T-helper 9 cell (primary cell): ENCODE measurements at regions not wholly inside any gene's neighbourhood (a gene's known extent, or its start where the extent isn't known, plus 50 kb on each side); places are given as distances from the start of the nearest gene placed in this dataset.

Experiments used
- DNase-seq: peaks from one replicate; pipeline ENCODE4 v3.0.0-alpha.2; 2020

DNA sequence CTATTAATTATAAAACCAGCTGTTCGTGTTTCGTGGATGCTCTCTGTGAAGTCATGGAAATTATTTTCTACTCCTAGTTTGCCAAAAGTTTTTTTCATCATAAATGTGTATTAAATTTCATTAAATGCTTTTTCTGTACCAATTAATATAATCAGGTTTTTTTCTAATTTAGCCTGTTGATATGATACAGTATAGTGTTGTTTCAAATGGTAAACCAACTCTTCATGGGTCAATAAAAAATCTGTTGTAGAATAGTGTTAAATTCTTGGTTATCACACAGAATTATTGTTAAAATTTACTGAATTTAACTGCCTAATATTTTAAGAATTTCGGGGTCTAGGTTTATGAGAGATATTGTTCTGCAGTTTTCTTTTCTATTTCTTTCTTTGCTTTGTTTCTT, 505.9 kb upstream of the MANEA start:
- DNase-seq, result no peak

DNA sequence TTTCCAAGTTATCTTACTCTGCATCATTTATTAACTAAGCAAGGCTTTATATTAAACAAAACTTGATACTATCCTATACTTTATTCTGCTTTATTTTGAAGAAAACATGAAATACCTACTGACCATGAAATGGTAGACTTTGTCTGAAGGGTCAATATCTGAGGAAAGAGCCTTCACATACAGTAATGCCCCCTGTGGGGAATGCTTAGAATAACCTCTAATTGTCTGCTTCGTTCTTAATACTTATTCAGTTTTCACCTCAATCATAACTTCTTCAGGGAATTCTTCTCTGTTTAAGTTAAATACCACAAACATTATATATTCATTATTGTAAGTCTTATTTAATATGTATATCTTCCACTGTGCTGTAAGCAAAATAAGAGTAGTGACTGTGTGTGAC, 498.9 kb upstream of the MANEA start:
- DNase-seq, result no peak

DNA sequence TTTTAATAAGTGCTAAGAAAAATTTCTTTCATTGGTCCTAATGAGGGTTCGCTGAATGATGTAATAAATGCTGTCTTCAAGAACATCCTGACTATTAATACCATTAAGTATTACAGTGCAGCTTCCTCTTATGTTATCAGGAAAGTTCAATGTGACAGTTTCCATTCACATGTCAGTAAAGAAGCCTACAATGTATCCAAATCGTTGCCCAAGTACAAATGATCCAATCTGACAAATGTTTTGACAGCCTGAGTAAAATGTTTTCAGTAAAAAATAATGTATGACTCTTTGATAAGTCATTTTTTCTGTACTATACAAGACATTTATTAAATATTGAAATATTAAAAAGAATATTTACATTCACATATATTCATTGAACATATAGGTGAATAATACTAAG, 496.1 kb upstream of the MANEA start:
- no peak for DNase-seq

DNA sequence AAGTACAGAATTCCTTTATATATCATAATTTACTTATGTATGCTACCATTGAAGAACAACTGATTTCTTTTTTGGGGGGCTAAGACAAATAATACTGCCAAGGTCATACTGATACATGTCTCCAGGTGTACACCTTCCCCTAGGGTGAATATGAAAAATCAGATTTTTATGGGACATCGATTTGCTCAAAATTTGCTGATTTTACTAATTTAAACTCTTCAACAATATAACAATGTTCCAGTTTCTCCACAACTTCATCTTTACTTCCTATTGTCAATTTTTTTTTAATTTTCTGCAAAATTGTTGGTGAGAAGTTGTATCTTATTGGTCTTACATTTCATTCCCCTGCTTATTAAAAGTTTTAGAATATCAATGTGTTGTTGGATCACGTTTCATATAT, 495.4 kb upstream of the MANEA start:
- no peak for DNase-seq

DNA sequence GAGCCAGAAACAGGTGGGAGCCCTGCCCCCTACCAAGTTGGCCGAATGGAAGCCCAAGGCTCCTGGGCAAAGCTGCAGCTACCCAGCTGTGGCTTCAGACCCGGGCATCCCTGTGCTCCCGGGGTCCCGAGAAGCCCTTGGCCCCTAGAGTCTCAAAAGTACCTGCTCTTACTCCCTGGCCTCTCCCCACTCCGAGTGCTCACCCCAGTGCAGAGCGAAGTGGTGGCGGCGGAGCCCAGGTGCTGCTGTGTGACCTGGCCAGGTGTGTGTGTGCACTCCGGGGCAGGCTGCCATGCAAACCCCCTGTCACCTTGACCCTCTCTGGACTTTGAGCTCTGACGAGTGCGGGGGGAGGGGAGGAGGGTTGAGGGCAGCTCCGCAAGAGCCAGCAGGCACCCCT, 493.8 kb upstream of the MANEA start:
- no peak for DNase-seq

DNA sequence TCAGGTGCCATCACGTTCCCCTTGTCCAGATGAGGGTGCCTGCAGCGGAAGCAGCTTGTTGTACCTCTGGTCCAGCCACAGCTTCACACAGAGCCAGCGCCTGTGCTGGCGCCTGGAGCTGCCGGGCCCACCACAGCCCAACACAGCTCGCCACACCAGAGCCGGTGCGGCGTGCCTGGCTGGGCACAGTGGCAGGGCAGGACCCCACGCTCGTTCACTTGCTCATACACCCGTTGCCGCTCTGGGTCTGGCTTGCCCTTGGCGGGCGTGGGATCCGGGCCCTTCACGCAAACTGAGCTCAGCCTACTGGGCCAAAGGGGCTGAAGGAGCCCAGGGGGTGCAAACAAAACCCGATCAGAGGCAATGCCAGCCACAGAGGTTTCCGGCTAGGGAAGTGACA, 492.5 kb upstream of the MANEA start:
- no peak for DNase-seq

DNA sequence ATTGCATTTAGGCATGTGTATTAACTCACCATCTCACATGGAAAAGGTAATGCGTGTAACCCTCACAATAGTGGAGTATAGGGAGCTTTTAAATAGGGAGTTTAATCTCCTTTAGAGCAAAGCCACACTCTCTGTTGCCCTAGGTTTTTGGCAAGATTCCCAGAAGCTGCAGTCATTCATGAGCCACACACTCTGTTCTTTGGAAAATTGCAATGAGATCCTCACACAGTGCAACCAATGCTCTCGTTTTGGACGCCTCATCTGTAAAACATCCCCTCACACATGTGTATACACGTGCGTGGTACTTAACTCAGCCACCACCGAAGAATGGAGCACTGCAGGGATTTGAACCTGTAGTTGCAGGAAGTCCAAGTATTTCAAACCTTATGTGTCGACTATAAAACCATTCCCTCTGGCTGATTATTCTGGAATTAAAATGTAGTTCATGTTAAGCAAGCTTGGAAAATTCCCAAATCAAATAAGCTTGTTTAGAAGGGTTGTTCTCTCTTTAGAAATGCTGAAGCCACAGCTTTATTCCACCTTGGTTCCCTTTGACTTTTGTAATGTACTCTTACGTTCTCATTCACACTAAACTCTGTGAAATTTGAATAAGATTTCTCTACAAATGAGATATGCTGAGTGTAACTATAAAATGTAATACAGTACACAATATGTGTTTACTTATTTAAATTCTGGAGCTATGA, 489.8 kb upstream of the MANEA start:
- DNase-seq, result no peak

DNA sequence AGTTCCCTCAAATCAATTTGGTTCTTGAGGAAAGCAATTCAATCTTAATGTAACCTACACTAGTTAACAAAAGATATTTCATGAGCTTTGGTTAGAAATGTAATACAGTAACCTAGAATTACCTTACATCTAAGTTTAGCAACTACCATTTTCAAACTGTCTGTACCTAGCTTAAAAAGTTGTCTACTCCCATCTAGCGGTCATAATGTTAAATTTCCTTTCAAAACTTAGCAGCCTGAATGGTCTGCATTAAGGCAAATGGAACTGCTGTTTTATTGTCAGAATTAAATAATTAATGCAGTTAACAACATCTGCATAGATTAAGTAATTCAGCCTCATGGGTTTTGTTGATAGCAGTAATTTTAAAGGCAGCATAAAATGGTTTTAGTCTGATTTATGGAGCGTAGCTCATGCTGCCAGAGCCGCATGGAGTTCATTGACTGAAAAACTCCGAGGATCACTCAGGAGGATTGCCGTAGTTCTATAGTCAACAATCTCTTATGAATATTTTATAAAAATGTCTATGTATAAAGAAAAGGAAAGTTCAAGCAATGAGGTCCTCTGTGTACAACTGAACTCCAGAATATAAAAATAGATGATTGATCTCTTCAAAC, 485.4 kb upstream of the MANEA start:
- no peak for DNase-seq

DNA sequence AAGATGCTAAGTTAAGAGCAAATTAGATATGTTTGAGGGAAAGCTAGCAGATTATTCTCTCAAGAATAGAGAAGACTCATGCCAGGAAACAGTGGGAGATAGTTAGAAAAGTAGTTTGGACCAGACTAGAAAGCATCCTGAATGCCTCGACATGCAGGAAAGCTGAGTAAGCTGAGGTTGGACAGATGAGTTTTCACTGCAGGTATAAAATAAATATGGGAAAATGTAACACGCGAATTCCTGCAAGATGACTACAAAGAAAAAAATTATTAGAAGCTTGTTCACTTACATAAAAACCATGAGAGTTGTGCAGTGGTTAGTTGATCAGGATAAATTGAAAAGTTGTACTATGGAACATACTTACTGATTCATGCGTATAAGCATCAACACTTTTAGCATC, 484.2 kb upstream of the MANEA start:
- DNase-seq, result no peak

DNA sequence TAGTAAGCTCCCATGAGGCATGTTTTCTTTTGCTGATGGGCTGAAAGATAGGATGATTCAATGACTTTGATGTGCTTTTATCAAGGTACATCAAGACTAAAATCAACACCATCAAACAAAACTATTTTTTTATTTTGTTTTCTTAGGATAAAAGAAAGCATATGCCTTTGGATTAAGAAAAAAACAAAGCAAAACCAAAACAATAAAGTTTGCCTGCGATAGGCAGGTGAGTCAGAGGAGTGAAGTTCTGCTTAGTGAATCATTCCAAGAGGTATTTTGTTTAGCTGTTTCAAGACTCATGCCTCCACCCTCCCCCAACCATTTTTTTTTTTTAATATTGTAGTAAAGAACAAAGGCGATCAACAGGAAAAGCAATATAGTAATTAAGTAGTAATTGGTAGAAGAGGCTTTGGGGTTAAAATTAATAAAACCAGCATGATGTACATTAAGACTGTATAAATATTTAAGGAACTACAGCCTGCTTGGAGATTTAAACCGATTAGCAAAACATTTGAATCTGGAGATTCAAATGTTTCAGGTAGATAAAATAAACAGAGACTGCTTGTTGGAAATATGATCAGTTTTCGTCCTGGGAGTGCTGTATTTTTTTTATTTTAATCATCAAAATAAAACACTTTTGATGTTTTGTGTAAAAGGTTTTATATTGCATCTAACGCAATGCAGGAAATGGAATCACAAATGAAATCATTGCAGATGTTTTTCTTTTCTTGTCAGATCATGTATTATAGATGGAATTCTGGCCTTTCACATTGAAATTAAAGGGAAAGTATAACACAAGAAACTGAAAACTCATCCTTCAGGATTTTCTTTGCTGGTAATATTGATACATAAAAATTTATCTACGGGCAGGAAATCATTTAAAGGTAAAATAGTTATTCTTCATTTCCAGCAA, 482.3 kb upstream of the MANEA start:
- no peak for DNase-seq

DNA sequence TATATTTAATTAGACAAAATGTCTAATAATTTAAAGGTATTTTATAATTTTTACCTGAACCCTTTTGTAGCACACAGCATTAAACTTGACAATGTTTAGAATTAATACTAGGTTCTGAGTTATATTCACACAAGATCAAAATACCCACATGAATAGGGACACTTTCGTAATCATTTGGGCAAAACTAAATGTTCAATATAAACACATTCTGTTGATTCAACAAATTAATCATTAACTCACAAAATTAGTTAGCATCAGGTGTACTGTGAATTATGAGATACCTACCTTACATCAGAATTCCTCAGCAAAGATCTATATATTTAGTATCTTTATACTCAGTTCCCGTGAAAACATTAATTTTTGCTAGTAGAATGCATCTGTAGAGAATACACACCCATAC, 481.5 kb upstream of the MANEA start:
- DNase-seq, result no peak

DNA sequence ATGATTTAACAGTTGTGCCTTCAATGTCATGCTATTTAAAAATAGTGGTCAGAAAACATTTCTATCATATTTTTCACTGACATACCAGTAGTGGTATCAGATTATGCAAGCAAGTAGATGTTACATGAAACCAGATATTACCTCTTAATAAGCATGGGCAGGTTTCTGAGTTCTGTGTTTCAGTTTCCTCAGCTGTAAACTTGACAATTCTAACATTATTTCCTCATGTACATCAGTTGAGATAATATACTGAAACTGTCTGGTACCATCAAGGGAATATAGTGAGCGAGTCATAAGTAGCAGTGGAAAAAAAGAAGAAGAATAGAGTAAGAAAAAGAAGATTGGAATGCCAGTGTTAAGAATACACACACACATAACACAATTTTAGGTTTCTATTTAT, 477.9 kb upstream of the MANEA start:
- no peak for DNase-seq

DNA sequence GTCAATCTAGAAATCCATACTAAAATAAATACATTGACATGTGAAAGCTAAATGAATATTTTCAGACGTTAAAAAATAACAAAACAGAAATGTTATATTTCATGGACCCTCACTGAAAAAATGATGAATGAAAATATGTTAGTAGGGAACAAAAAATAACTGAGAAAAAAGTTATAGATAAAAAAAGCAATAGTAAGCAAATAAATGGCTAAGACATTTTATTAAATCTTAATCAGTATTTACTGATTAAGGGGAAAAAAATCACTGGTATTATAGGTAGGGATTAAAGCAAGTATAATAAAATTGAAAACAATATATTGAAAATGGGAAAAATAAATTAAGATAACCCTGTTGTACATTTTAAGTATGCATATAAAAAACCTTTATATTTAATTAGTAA, 468.1 kb upstream of the MANEA start:
- DNase-seq, result no peak

DNA sequence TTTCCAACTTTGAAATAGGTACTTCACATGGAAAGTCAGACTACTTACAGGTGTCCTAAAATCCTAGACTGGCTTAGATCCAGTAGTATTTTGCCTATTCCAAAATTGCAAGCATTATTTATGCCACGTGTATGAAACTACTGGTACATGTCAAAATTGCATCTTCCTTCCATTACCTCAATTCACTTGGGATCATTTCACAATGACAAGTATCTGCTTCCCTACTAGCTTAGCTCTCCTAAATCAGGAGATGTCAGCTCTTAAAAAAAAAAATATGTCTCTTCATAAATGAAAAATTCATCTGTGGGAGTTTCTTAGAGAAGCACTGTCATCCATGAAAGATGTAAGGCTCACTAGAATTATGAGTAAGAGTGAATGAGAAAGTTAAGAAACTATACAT, 466.6 kb upstream of the MANEA start:
- no peak for DNase-seq

DNA sequence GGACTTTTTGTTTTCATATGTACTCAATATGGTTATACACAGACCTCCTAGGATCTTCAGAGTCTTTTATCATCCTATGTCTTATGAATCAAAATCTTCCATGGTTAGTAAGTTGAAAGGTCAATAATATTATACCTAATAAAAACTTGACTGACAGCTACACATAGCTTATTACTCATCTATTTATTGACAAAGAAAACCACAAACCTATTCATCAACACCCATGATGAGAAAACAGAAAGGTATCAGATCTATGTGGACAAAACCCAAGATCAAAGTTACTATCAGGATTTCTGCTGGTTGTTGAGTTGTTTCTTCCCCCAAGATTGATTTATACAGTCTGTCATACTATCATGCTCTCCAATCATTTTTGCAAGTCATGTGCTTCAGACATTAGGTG, 460.1 kb upstream of the MANEA start:
- DNase-seq, result no peak

DNA sequence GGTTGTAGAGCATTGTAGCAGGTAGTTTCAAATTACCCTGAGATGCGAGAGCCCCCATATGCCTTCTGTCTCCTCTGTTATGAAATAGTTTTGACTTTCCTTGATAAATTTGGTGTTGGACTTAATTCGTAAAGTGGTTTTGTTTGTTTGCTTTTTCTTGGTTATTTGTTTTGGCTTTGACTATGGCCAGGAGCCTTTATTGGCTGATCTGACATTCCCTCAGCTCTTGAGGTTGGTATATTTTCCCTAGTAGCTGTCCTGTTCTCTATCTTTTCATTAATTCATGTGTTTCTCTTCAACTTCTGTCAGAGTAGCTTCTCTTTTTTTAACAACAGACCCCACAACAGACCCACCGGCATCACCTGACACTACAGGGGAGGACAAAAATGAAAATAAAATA, 457.4 kb upstream of the MANEA start:
- no peak for DNase-seq

DNA sequence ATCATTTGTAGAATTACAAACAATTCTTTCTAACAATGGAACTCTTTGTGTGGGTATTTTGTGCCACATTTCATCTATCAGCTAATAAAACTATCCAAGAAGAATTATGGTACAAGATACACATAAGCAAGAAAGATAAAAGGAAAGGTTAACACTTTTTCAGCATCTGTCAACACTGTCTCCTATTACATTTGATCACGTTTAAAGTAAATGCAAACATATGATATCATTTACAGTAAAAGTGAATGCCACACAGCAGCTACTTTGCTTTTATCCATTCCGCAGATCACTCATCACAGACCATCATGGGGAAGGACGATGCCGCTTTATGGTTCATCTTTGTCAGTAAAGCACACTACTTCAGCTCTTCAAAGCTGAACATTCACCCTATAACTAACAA, 456.4 kb upstream of the MANEA start:
- no peak for DNase-seq

DNA sequence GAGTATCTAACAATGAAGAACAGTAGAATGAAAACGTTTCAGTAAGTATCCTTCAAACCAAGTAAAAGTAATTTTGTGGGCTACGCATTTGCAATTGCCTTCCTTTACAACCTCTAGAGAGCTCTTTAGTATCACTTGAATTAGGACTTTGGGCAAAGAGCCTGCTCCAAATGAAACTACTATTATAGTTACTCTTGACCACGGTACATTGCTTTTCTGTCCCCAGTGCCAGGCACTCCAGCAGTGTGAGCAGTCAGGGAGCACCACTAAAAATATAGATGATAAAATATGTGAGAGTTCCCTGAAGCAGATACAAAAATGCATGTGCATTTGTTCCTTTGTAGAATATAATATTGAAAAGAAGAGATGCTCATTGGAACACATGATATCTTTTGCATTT, 450.1 kb upstream of the MANEA start:
- DNase-seq, result no peak

DNA sequence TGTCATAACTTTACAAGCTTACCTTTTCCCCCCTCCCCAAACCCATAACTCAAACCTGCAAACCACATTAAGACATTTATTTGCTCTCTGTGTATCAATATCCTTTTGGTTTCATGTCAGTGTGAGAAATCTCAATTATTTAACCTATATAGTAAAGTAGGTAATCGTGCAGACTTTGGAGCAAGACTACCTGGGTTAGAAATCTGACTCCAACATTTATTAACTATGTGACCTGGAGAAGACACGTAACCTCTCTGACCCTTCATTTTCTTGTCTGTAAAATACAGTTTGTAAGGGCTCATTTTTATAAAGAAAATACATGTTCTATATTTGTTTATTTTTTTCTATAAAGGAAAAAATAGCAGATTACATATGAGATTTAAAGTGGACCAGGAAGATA, 448.9 kb upstream of the MANEA start:
- DNase-seq, result no peak

DNA sequence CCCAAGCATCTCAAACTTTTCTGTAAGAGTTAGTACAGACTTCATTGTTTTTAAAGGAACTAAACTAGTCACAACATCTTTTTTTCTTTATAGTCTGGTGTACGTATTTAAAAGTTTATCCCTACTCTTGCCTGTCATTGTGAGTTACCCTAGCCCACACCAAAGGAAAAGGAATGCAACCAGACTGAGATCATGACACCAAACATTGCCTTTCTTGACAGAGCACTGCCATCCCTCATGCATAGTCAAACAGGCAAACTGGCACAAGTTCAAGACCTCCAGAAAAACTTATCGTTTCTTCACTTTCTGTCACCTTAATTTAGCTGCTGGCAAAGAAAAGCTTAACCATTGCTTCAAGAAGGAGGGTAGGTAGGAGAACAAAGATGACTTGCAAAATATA, 448.4 kb upstream of the MANEA start:
- no peak for DNase-seq

DNA sequence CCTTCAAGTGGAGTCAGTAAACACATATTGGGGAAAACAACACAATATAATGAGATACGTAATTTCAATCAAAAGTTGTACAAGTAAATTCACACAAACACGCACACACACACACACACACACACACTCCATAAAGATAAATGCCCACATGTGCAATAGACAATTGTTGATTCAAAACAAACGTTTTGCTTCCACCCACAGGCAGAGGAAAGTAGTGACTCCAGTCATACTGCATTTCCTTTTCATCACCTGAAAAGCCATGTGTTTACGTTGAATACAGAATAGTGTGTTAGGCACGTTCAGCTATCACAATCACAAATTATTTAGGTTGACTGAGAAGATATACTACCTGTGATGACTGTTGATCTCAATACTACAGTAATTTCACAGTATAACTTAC, 443.8 kb upstream of the MANEA start:
- DNase-seq, result no peak

DNA sequence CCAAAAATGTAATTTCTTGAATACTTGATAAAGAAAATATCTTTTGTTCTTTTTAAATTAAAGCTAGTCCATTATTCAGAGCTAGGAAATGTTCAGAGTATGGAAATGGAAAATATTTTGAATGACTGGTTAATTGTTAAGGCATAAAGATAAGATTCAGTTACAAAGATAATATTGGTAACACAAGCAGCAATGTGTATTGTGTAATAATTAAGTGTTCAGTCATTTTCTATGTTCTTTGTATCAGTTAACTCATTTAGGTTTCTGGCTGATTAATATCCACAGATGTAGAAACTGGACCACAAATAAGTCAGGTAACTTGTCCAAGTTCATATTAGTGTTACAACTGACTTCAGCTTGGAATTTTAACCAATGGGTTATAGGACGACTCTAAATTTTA, 442.2 kb upstream of the MANEA start:
- DNase-seq, result no peak

DNA sequence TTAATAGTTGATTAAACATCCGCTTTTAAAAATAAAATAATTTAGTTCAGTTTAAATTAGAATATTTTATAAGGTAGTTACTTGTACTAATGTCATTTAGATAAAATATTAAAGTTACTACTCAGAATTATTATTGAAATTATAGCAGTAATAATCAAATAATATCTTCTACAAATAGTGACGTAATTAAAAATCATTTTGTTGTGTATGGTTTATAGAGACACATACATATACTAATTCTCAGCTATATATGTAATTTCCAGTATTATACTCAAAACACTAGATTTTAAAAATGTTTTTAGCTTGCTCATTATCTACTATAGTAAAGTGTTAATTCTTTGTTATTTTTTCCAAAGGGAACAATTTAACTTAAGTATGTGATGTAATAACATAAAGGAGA, 435.2 kb upstream of the MANEA start:
- no peak for DNase-seq

DNA sequence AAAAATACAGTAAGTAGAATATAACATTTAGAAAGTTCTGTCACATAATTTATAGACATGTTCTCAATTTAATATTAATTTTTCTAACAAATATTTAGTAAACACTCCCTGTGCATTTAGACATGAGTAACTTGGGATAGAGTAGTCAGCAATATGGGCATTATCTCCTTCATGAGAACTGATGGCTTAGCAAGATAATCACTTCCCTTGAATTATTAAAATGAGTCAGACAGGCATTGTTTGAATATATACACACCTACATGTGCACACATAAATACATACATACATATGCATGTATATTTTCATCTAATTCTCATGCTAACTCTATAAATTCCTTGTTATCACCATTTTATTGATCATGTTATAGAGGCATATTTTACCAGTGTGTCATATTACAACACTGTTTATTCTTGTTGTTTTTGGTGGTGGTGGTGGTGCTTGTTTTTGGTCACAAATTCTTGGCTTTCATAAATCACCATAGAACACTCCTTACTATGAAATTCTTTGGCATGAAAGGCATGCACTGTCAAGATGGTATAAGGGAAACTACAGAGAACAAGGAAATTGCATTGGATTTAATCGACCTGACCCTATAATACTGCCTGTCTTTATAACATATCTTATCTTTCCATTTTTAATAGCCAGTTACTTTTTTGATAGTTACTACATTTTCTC, 434.5 kb upstream of the MANEA start:
- DNase-seq, result no peak
